AG04450 (cell line): ENCODE measurements at regions not wholly inside any gene's neighbourhood (a gene's known extent, or its start where the extent isn't known, plus 50 kb on each side); places are given as distances from the start of the nearest gene placed in this dataset.

Experiments
- CTCF ChIA-PET: fragments of 300-600, 350-600 bp; formaldehyde crosslinking; extraction: SDS; loops from one replicate; lab custom pipeline; 2022; ENCODE audit warnings: antibody characterized with exemption, inconsistent platforms; lab: Charles Lee
- POLR2A ChIA-PET: fragments of 350-600 bp; formaldehyde crosslinking; extraction: SDS; loops from one replicate; lab custom pipeline; 2021; ENCODE audit warnings: antibody characterized with exemption, inconsistent platforms; lab: Yijun Ruan, JAX
- DNase-seq: peaks from one replicate; pipeline ENCODE4 v3.0.0-alpha.2; 2011; ENCODE audit warnings: low read depth, low spot score
- H3K27ac ChIP-seq: one replicate; pipeline ENCODE4 v1.5.1; 2012; ENCODE audit warnings: low read depth, low read length, control low read depth
- H3K27me3 ChIP-seq: one replicate; pipeline ENCODE4 v1.6.0; 2012; ENCODE audit warnings: low read length; ENCODE audit not compliant: control insufficient read depth, insufficient read depth
- H3K4me3 ChIP-seq: 2 replicates; pipeline ENCODE4 v1.5.1; 2011; ENCODE audit warnings: mild to moderate bottlenecking, low read depth, low read length, control low read depth
- H3K9me3 ChIP-seq: 2 replicates; pipeline ENCODE4 v1.5.1; 2012; ENCODE audit warnings: low read length; ENCODE audit not compliant: control insufficient read depth, insufficient read depth
- CTCF ChIP-seq: IDR thresholded peaks from 2 replicates; pipeline ENCODE4 v1.5.1; 2011; ENCODE audit warnings: low read depth, low read length, control low read depth, inconsistent platforms

DNA sequence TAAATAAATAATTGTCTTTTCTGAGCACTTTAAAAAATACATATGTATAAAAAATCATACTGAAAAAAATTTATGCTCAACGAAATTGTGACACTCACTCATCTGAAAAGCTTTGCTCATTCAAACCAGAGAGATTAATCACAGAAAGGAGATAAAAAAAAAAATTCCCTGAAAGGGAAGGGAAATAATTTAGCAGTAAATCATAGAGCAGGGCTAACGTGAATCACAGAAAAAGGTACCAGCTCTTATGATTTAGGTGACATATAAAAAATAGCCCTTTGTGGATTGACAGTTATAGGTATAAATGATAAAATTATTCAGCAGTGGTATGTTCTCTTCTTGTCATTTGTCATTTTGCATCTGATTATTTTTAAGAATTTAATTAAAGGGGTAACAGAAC is 552.7 kb upstream of the TENM3 start:
- no peaks in the 10 kb centered on the region for H3K27me3 ChIP-seq
- no peak overlapping the region for H3K4me3 ChIP-seq
- CTCF ChIA-PET: no interaction called here
- H3K9me3 ChIP-seq: no peaks in the 10 kb centered on the region
- no peak for TF ChIP-seq CTCF
- POLR2A ChIA-PET: no interaction called here
- no peak for DNase-seq
- H3K27ac ChIP-seq: no peak overlapping the region

- ChIA-PET POLR2A (no interaction called here), CTCF (no interaction called here)
- no peaks in the 10 kb centered on the region for H3K9me3 ChIP-seq
- no peak overlapping the region for H3K27ac ChIP-seq
- H3K27me3 ChIP-seq: no peaks in the 10 kb centered on the region
- TF ChIP-seq CTCF: no peak
- DNase-seq: no peak
- no peak overlapping the region for H3K4me3 ChIP-seq
Measured at GRCh38 chr4:181692965-181693364, 550.2 kb upstream of the TENM3 start.

DNA sequence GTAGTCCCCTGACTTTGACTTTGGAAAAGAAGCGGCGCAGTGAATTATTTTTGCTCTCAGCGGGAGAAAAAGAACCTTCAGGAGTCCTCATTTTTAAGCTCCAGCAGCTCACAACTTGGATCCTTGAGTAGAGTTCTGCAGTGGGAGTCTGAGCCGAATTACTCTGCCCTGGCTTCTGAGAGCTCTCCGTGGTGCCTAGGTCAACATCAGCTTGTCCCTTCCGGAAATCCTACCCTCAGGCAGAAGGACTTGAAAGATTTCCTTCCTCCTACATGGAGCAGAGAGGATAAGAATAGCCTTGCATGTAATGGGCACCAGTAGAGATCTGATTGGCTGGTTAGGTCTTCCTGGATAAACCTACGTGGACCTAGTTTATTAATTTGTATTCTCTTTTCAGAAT is 549.7 kb upstream of the TENM3 start:
- no peak for DNase-seq
- no peak overlapping the region for H3K27ac ChIP-seq
- TF ChIP-seq CTCF: no peak
- no peaks in the 10 kb centered on the region for H3K27me3 ChIP-seq
- H3K9me3 ChIP-seq: no peaks in the 10 kb centered on the region
- CTCF ChIA-PET: no interaction called here
- H3K4me3 ChIP-seq: no peak overlapping the region
- POLR2A ChIA-PET: no interaction called here

DNA sequence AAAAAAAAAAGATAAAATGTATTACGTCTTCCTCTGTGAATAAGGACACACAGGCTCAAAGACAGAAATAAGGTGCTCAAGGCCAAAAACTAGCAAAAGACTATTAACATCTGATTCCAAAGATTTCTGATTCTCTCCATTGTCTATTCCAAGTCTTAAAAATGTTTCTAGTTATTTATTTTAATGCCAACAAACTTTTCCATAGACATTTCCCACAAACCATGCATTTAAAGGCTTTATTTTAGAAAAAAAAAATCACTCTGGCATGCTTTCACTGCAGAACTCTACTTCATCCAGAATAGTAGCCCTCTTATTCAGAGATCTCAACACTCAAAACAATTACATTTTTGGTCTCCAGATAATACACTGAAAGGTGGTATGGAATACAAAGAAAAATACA is 545.0 kb upstream of the TENM3 start:
- Histone ChIP-seq H3K27ac (no peak overlapping the region), H3K9me3 (no peaks in the 10 kb centered on the region), H3K27me3 (no peaks in the 10 kb centered on the region), H3K4me3 (no peak overlapping the region)
- no peak for TF ChIP-seq CTCF
- ChIA-PET CTCF (no interaction called here), POLR2A (no interaction called here)
- DNase-seq: no peak

GRCh38 chr4:181701214-181701613 is 542.0 kb upstream of the TENM3 start:
- Histone ChIP-seq H3K27me3 (no peaks in the 10 kb centered on the region), H3K4me3 (no peak overlapping the region), H3K27ac (no peak overlapping the region), H3K9me3 (no peaks in the 10 kb centered on the region)
- ChIA-PET CTCF (no interaction called here), POLR2A (no interaction called here)
- no peak for TF ChIP-seq CTCF
- no peak for DNase-seq
